Left hindlimb (tissue), 1 donor: ENCODE measurements at regions not wholly inside any gene's neighbourhood (a gene's known extent, or its start where the extent isn't known, plus 50 kb on each side); places are given as distances from the start of the nearest gene placed in this dataset.

Source experiments
- DNase-seq: peaks from one replicate; pipeline ENCODE4 v3.0.0-alpha.2; 2018

DNA sequence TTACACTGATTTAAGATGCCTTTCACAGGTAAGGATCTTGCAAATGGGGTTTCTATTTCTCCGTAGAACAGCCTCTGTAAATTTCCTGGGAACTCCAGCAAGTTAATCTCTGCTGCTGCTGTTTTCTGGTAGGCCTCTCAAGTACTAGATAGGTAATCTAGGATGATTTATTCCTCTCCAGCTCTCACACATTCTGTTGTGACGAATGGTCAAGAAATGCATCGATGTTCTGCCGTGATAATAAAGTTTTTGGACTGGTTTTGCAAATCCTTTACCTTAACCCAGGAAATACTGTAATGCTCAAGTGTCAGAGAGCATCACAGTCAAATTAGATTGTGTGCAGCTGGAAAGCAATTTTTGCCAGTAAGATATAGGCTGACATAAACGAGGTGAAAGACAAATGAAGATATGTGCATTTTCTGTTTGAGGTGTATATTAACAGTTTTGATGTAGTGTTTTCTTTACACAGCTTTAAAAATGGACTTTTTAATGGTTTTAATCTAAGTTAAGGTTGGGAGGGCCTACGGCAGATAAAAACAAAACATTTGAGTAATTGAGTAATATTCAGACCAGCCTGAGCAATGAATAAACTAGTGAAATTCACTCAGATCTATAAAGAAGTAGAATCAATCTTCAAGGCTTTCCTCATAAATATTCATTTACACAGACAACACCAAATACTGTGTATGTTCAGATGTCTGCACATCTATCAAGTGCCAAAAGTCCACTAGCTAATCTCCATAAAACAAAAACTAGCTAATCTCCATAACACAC is 300.6 kb upstream of the EDIL3 start:
- no peak for DNase-seq

DNA sequence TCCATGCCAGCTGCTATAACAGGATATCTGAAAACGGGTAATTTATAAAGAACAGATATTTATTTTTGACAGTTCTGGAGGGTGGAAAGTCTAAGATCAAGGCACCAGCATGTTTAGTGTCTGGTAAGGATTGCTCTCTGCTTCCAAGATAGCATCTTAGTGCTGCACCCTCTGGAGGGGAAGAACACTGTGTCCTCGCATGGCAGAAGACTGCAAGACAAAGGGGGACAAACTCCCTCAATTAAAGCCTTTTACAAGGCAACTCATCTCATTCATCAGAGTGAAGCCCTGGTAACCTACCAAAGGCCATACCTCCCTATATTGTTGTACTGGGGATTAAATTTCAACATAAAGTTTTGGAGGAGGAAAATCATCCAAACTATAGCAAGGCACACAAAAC is 298.9 kb upstream of the EDIL3 start:
- DNase-seq = no peak

DNA sequence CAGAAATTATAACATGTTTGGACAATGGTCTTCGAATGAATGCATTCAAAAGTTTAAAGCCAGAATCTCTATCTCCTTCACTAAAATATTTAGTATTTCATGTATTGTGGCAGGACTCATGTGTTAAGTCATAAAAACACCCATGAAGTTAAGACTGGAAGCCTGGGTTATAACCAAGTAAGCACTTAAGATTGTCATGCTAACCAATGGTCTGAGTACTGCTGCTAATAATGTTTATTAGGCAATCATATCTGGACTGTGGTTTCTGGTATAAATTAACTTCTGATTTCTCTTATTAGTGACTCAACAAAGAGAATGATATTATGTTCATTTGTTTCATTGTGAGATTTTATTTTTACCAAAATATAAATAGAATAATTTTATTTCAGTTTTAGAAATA is 297.9 kb upstream of the EDIL3 start:
- DNase-seq = no peak

DNA sequence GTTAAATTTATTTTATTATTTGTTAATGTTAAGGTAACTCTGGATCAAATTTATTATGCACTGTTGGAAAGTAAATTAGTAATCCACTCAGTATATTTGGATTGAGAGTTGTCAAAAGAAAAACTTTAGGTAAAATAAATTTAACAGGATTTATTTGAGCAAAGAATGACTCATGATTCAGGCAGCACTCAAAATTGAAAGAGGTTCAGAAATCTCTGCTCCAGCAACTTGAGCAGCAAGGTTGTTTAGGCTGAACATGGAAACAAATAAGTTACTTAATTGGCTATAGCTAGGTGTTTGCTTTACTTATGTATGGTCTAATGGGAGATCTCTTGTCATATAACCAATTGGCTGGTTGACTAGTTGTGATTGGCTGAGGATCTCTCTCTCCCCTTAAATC is 296.2 kb upstream of the EDIL3 start:
- no peak for DNase-seq

DNA sequence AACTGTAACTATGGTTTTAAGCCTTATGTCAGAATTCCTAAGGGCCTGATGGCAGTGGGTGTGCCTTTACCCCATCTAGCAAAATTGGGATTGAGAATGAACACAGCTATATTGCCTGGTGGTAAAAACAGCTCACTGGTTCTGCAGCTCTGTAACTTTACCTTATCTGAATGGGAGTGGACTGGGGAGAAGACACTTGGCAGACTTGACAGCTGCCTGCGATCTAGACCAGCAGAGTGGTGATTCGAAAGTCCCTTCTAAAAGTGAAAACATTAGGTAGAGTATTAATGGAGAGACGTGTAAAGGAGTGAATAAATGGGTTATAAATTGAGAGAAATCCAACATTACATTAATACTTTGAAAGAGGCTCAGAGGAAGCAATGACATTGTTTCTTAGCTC is 289.1 kb upstream of the EDIL3 start:
- DNase-seq = no peak

DNA sequence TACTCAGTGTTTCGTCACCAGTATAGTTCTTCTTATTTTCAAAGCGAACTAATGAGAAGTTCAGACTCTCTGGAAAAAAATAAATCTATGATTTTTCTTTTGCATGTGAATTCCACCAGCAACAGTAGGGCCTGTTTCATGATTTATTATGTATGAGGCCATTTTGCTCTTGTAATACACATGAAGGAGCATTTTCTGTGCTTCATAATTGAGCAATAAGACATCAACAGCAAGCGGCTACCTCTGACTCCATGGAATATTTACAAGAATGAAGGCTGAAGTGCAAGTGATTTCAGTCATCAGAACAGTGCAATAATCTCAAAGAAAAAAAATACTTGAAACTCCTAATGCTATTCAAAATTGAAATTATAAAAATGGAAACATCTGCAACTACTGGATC is 282.9 kb upstream of the EDIL3 start:
- no peak for DNase-seq

DNA sequence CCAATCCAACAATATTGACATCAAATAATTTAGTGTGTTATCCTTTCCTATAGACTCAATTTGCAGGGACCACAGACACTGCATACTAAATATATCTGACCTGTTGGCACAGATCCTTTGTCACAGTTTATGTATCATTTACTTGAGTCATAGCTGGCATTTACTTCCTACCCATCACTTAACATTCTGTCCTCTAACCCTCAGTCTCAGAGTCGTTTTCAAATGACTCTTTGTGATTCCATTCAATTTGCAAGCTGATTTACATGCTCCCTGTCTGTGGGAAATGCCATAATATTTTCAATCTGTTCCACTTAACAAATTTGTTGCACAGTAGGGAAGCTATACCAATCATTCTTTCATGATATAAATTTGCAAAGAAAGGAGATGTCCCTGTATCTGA is 265.7 kb upstream of the EDIL3 start:
- DNase-seq = no peak

DNA sequence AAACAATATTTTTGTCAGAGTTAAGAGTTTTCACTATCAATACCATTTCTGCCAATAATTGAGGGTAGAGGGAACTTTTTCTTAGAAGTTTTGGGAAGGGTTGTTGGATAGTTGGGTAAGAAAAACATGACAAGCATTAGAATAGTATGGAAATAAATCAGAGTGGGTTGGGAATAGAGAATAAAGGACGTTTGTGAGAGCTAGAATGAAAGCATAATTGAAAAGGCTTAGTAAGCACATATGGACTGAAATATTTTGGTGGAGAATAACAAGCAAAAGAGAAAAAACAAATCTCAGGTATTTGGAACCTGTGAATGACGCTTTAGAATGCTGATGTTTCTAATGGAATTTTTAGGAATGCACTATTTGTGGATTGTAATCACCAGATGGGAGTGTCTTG is 262.9 kb upstream of the EDIL3 start:
- no peak for DNase-seq

DNA sequence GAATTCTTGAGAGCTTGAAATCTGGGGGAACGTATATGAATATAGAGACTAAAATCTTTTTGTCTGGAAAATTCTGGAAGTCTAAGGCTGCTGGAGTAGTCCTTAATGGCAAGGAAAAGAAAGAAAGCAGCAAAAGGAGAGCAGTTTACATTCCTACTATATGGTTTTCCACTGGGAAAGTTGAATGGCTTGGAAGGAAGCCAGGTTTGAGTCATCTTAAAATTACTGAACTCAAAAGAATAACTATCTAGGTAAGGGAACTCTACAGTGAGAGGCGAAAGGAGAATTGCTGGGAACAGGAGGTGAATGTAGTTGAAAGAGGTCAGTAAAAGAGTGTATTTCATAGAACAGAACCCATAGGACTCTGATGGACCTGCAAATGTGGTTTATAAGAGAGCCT is 258.1 kb upstream of the EDIL3 start:
- no peak for DNase-seq

DNA sequence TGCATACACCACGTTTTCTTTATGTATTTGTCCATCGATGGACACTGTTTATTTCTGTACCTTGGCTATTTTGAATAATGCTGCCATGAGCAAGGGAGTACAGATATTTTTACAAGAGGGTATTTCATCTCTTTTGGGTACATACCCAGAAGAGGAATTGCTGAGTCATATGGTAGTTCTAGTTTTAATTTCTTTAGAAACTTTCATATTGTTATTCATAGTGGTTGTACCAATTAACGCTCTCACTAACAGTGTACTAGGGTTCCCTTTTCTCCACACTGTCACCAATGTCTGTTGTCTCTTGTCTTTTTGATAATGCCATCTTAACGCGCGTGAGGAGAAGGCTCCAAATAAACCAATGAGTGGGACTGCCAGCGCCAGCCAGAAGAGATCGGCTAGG is 257.6 kb upstream of the EDIL3 start:
- no peak for DNase-seq

DNA sequence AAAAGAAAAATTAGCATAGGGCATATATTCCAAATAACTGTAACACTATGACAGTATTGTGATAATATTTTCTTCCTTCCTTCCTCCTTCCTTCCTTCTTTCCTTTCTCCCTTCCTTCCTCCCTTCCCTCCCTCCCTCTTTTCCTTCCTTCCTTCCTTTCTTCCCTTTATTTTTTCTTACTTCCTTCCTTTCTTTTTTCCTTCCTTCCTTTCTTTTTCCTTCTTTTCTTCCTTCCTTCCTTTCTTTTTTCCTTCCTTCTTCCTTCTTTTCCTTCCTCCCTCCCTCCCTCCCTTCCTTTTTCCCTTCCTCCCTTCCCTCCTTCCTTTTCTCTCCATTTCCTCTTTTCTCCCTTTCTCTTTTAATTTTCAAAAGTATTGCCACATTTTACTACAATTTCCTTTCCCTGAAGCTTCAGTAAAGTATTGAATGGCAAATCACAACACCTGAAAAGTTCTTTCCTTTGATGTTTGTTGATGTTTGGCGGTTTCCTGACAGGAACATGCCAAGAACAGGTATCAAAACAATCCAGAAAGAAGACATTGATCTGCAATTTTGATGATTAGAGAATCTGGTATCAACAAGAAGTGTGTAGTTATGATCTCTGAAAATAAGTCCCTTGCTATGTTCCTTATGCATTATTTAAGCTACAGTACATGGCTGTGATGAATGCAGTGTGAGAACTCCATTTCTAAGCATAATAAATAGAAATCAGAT is 253.1 kb upstream of the EDIL3 start:
- DNase-seq = no peak

DNA sequence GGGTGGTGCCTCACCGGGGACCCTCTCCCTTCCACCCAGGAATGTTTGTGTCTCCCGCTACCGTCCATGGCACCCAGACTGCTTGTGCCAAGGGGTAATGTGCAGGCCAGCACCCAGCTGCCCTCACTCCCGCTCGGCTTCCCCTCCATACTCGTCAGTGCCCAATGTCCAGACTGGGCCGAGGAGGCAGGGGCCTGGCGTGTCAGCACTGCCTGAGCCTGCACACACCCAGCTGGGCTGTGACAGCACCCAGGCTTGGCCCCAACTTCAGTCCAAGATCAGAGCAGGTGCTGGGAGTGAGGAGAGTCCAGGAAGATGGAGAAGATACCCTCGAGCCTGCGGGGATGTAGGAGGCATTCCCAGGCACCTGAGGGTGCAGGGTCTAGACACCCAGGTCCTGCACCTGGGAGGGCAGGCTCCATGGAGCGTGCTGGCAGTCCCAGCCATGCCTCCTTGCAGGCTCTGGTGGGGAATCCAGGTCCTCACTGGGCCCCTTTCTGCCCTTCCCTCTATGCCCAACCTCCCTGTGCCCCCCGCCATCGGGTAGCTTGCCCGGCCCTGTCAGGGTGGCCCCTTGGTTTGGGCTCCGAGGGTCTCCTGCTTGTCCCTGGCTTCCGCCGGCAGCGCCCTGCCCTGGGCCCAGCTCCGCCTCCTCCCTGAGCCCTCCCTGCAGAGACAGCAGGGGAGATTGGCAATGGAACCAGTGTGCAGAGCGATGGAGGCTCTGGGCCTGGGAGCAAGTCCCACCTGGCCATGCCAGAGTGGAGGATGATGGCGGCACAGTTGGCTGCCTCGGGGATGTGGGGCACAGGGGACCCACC is 250.8 kb upstream of the EDIL3 start:
- no peak for DNase-seq

DNA sequence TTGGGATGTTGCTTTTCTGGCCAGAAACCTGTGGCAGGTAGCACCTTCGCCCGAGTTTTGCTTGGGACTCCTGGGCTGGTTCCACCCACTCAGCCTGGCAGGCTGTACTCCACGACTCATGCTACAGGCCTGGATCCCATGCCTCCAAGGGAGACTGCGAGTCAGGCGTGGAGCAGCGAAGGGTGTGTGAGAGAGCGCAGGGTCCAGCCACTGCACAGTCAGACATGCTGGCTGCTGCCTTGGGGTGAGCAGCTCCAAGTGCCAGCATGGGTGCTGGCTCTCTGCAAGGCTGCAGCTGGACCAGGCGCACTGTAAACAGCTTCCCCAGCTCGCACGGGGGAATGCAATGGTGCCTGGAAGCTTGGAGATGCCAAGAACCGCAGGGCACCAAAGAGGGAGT is 249.6 kb upstream of the EDIL3 start:
- DNase-seq = no peak

DNA sequence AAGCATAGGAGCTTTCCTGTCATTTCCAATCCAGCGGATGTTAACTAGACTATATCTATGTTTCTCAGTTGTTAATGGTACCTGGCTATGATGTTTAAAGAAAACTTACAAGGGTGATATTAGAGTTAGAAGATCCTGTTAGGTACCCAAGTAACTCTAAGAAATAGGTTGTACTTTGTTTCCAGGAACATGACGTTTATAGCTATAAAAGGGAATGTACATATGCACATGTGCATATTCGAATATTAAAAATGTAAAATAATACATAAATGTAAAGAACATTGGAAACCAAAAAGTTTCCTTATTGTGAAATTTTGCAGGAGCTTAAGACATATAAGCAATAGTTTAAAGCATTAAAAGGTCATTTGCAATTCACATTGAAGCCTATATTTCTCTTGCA is 247.7 kb upstream of the EDIL3 start:
- no peak for DNase-seq

DNA sequence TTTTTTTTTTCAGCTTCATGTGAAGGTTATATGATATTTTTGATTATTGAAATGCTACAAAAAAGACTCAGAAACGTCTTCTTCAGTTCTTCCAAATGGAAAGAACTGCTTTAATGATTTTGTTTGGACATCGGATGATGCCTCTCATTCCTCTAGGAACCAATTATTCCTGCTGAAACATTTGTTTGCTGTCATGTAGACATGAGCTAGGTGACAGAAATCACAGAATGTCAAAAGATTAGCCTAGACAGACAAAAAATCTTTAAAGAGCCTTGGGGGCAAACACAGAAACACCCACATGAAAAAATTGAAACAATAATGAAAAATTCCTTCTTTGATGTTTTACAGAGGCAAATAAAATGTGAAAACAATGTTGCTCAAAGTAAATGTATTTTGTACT is 244.2 kb upstream of the EDIL3 start:
- DNase-seq = no peak

DNA sequence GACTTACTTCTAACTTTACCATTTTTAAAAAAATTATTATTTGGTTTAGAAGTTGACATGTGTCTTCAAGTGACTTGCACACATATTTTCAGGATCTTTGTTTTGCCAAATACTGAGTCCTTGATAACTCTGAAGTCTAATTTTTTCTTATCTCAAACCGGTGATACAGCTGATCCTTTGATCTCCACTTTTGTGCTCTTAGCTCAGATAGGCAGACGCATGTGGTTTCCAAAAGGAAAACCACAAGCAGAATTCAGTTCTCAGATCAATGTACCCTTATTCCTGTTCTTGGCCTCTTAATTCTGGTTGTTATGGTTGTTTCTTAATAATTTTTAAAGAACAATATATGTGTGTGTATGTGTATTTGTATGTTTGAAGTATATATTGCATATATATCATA is 238.3 kb upstream of the EDIL3 start:
- DNase-seq = no peak

DNA sequence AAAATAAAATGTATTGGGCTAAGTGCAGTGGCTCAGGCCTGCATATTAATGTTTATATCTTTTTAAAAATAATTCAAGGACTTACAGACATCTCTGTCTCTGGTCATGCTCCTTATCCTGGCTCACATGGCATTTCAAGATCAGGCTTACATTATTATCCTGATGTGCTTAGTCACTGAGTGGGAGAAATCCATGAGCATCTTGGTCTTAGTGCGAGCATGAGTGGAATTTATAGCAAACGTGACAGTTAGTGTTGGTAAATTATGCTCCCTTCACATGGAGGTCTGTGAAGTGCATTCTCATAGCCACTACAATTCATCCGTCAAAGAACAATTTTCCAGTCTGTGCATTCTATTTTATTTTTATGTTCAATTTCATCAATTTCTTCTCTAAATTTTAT is 237.8 kb upstream of the EDIL3 start:
- DNase-seq = no peak

DNA sequence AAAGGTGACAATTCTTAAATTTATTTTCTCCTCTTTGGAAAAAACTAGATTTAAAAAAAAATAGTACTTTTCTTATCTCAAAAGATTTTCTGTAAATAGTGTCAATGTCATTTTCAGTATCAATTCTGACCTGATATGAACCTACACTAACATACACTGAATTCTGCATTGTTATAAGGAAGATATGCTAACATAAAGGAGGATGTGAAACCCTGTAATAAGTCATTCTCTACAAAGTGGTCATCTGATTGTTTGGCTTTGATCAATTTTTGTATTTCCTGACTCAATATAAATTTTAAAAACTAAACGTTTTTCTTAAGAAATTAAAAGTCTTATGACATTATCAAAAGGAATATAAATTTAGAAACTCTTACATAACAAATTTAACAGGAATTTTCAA is 233.6 kb upstream of the EDIL3 start:
- DNase-seq = no peak

DNA sequence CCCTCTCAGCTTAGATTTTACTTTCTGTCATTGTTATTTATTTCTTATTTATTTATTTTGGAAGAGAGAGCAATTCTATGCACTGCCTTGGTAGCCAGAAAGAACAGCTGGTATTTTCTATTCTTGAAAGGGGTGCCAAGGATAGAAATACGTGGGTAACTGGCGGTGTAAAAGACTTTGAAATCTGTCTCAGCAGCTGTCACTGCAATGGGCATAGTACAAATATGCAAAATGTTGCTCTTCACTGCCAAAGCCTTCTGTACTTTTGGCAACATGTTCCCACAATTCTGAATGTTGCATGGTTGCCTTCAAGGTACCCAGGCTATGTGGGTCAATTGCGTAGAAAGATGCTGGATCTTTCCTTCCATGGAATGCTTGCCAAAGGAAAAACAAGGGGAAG is 230.2 kb upstream of the EDIL3 start:
- no peak for DNase-seq

DNA sequence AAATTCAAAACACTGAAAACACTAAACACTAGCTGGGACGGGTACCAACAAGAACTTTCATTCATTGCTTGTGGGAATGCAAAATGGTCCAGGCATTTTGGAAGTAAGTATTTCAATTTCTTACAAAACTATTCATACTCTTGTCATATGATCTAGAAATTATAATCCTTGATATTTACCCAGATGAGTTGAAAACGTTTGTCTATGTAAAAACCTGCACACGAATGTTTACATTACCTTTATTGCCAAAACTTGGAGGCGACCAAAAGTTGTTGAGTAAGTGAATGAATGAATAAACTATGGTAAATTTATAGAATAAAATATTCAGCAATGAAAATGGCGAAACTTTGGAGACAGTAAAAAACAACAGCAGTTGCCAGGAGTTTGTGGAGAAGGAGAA is 222.1 kb upstream of the EDIL3 start:
- DNase-seq = no peak

DNA sequence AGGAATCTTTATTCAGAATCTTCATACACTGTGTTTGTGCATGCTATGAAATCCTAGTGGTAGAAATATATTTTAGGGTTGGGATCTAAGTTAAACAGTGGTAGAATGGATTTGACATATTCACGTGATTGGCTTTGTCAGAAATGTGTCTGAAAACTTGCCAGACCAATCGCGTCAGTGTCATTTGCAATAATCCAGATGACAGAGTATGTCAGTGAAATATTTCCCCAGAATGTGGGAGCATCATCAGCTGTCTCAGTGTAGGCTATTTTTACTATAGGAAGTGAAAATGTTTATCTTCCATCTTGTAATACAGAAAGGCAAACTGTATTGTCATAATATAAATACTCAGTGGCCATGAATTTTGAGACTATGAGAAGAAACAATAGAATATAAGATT is 220.6 kb upstream of the EDIL3 start:
- no peak for DNase-seq

DNA sequence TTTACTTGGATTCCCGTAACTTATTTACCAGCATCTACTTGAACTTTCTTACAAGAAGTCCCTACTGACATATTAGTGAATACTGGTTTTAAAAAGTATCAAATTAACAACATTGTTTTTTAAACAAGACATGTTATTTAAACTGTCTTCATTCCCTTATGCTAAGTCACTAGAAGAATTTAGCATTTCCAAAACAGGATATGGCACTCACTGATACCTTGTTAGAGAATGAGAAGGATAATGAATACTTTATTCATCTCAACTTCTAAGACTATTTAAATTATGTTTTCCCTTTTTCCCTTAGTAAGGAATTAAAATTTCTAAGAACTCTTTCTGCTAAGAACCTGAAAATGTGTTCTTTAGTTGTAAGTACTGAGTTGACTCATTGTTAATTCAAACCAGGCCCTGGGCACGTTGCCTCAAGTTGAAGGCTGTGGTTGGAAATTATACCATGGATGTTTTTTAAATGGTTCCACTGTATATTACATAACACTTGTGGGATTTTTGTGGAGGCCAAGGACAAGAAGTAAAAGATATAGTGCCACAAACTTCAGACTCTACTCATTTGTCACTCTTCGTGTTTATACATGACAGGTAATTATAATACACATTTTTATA is 219.0 kb upstream of the EDIL3 start:
- DNase-seq = peak; percentile 85

DNA sequence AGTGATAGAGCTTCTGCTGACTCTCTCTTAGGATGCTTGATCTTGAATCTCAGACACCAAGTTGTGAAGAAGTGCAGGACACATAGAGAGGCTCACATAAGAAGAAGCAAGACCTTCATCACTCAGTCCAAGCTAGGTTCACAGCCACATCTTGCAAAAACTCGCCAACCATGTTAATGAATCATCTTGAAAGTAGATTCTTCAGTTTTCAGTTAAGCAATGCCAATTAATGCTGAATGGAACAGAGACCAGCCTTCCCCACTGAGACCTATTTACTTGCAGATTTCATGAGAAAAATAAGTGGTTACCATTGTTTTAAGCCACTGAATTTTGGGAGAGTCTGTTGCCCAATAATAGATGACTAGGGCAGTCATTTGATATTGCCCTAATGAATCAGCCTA is 217.7 kb upstream of the EDIL3 start:
- no peak for DNase-seq

DNA sequence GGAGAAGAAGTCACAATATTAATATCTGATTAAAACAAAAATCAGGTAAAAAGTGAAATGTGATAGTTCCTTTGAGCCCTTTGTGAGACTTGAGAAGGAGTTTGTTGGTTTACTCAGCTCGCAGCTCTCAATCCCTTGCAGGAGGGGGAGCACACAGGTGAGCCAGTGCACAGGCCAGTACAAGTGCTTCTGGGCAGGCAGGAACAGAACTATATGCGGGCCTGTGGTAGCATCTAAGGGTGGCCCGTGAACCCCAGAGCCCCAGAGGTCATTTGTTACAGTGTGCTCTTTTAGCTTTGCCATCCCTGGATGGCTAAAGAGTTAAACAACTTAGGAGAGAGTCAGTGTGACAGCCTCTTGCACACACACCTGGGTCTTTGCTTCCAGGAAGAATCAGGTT is 215.3 kb upstream of the EDIL3 start:
- DNase-seq = no peak
